ENCODE measurements at regions not wholly inside any gene's neighbourhood (a gene's known extent, or its start where the extent isn't known, plus 50 kb on each side); places are given as distances from the start of the nearest gene placed in this dataset.

GRCh38 chr4:143046454-143046853 is 138.3 kb upstream of the USP38 start:
- Histone ChIP-seq H3K9me3 (ENCODE audit: low read length) (no peaks in the 10 kb centered on the region), H3K4me1 (ENCODE audit: insufficient read depth, low read length) (no peaks in the 10 kb centered on the region), H3K27me3 (ENCODE audit: control insufficient read depth in 1 of 2, insufficient read depth in 2 of 2, low read length in 2 of 2) (no peaks in the 10 kb centered on the region), H3K4me3 (replicated peaks in 1 of 3; ENCODE audit: insufficient read depth in 1 of 3, low read depth in 2 of 3, low read length in 3 of 3) (no peak overlapping the region), H3K79me2 (ENCODE audit: insufficient read depth, low read length) (no peaks in the 10 kb centered on the region), H3K36me3 (replicated peaks in 1 of 2; ENCODE audit: control insufficient read depth in 1 of 2, insufficient read depth in 2 of 2, low read length in 2 of 2) (no peaks in the 10 kb centered on the region), H4K20me1 (ENCODE audit: insufficient read depth, low read length) (no peaks in the 10 kb centered on the region), H3K9ac (ENCODE audit: insufficient read depth, low read depth, low read length) (no peak overlapping the region), H3K27ac (ENCODE audit: extremely low read length, insufficient read depth, low read length) (no peak overlapping the region), H3K4me2 (ENCODE audit: low read depth, low read length) (no peak overlapping the region), H2AFZ (ENCODE audit: low read length) (no peak overlapping the region)
- CTCF ChIA-PET (ENCODE audit: low intra/inter-chr PET ratio, low total read pairs) = no interaction called here
- no peak for DNase-seq (ENCODE audit: low spot score)
- BruUV-seq (replicated peaks) = no TSS peak
- POLR2A ChIA-PET = no interaction called here
- FAIRE-seq = no peak
- in situ Hi-C loops (cut with HindIII; ENCODE audit: extremely low pct_ligation_motif_present, low pct_unique_long_range_greater_than_20kb) = no loop called here
- intact Hi-C loops (cut with micrococcal nuclease; ENCODE audit: unreplicated experiment) = no loop called here
- WGBS (ENCODE audit: low lambda C conversion rate) = 0% methylated on average over 1 of the region's 4 CpGs
- ATAC-seq = peak; percentile 46
- TF ChIP-seq ZNF431 (CRISPR knock-in tag; IDR thresholded peaks at IDR 0.05; ENCODE audit: borderline replicate concordance, low read depth) (no peak), ZNF383 (CRISPR knock-in tag; IDR thresholded peaks at IDR 0.05; ENCODE audit: borderline replicate concordance) (no peak), ADNP (CRISPR knock-in tag; IDR thresholded peaks at IDR 0.05) (no peak), ZBTB44 (CRISPR knock-in tag; IDR thresholded peaks at IDR 0.05) (no peak), MYPOP (CRISPR knock-in tag; IDR thresholded peaks at IDR 0.05) (no peak), PRDM10 (CRISPR knock-in tag; IDR thresholded peaks at IDR 0.05; ENCODE audit: low read depth) (no peak), SNRNP70 (IDR thresholded peaks at IDR 0.05; ENCODE audit: low read depth, low read length) (no peak), REST (IDR thresholded peaks at IDR 0.05; ENCODE audit: borderline replicate concordance in 1 of 2, low read depth in 1 of 2, low read length in 2 of 2) (no peak), TMF1 (CRISPR knock-in tag; IDR thresholded peaks at IDR 0.05; ENCODE audit: low read depth) (no peak), CEBPG (CRISPR knock-in tag; IDR thresholded peaks at IDR 0.05) (no peak), NFKBIZ (CRISPR knock-in tag; IDR thresholded peaks at IDR 0.05) (no peak), TRIM22 (IDR thresholded peaks at IDR 0.05) (no peak), SRSF4 (IDR thresholded peaks at IDR 0.05; ENCODE audit: low read depth, low read length, poor library complexity, severe bottlenecking) (no peak), ZFP37 (CRISPR knock-in tag; IDR thresholded peaks at IDR 0.05; ENCODE audit: borderline replicate concordance) (no peak)
